ENCODE measurements at regions not wholly inside any gene's neighbourhood (a gene's known extent, or its start where the extent isn't known, plus 50 kb on each side); places are given as distances from the start of the nearest gene placed in this dataset.

GRCh38 chr3:67292356-67293121 lies 294.4 kb downstream of the KBTBD8 start:
- no peak for ATAC-seq (ENCODE audit: low read depth)
- Histone ChIP-seq H3K4me2 (replicated peaks; ENCODE audit: low read depth, low read length, poor library complexity, severe bottlenecking) (no peak overlapping the region), H3K27ac (ENCODE audit: low read length in 2 of 2) (no peak overlapping the region), H3K4me1 (ENCODE audit: control insufficient read depth in 2 of 2, insufficient read depth in 2 of 2, low read length in 2 of 2) (peaks cover 0 to 3% of the 10 kb centered on the region in 2 donors), H3K9ac (ENCODE audit: low read length) (no peak overlapping the region), H3K27me3 (replicated peaks in 1 of 4; ENCODE audit: control extremely low read depth in 1 of 4, control insufficient read depth in 3 of 4, insufficient read depth in 4 of 4, low read length in 3 of 4) (no peaks in the 10 kb centered on the region), H3K36me3 (replicated peaks in 1 of 2; ENCODE audit: control extremely low read depth in 1 of 2, control insufficient read depth in 1 of 2, extremely low read depth in 1 of 2, insufficient read depth in 2 of 2, low read length in 1 of 2) (no peaks in the 10 kb centered on the region), H3K9me3 (ENCODE audit: control extremely low read depth in 1 of 3, control insufficient read depth in 2 of 3, insufficient read depth in 1 of 3, low read length in 2 of 3) (no peaks in the 10 kb centered on the region), H2AFZ (ENCODE audit: insufficient read depth, low read depth, low read length, poor library complexity, severe bottlenecking) (no peak overlapping the region), H3K4me3 (ENCODE audit: control extremely low read depth in 1 of 5, extremely low read depth in 1 of 5, insufficient read depth in 1 of 5, low read depth in 2 of 5, low read length in 4 of 5) (no peak overlapping the region), H3K79me2 (ENCODE audit: control insufficient read depth, insufficient read depth, low read length) (no peaks in the 10 kb centered on the region), H4K20me1 (ENCODE audit: control insufficient read depth, insufficient read depth, low read length, poor library complexity, severe bottlenecking) (no peaks in the 10 kb centered on the region)
- H3K27ac Mint-ChIP-seq = no peak overlapping the region
- intact Hi-C loops (cut with micrococcal nuclease) = no loop called here
- no peak for TF ChIP-seq EZH2 (IDR thresholded peaks at IDR 0.05; ENCODE audit: borderline replicate concordance, insufficient read depth, low read depth, low read length, poor library complexity, severe bottlenecking)
- TF ChIP-seq, protein P1, sequence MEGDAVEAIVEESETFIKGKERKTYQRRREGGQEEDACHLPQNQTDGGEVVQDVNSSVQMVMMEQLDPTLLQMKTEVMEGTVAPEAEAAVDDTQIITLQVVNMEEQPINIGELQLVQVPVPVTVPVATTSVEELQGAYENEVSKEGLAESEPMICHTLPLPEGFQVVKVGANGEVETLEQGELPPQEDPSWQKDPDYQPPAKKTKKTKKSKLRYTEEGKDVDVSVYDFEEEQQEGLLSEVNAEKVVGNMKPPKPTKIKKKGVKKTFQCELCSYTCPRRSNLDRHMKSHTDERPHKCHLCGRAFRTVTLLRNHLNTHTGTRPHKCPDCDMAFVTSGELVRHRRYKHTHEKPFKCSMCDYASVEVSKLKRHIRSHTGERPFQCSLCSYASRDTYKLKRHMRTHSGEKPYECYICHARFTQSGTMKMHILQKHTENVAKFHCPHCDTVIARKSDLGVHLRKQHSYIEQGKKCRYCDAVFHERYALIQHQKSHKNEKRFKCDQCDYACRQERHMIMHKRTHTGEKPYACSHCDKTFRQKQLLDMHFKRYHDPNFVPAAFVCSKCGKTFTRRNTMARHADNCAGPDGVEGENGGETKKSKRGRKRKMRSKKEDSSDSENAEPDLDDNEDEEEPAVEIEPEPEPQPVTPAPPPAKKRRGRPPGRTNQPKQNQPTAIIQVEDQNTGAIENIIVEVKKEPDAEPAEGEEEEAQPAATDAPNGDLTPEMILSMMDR (IDR thresholded peaks at IDR 0.05) = no peak
- POLR2A ChIA-PET = no interaction called here
- 50% methylated on average over 1 of the region's 3 CpGs for WGBS (ENCODE audit: insufficient coverage)
- peaks cover 23% of the 10 kb centered on the region for H3K4me1 Mint-ChIP-seq
- DNase-seq = no peak
- no peaks in the 10 kb centered on the region for H3K27me3 Mint-ChIP-seq
- CTCF ChIA-PET = interaction anchor here (0.9 to 1.1 kb wide), 4 partner anchors 21 to 183 kb away, joined by 3 to 4 read pairs (median 4); no protein-coding TSS in a partner anchor
- H3K4me3 Mint-ChIP-seq = no peak overlapping the region
- H3K9me3 Mint-ChIP-seq (ENCODE audit: insufficient read depth) = no peaks in the 10 kb centered on the region

GRCh38 chr3:67294341-67294740 lies 296.2 kb downstream of the KBTBD8 start:
- H2AFZ ChIP-seq (ENCODE audit: insufficient read depth, low read depth, low read length, poor library complexity, severe bottlenecking) = no peak overlapping the region

More at GRCh38 chr3:67294341-67294740, 296.2 kb downstream of the KBTBD8 start:
- H3K4me1 ChIP-seq (ENCODE audit: control insufficient read depth in 2 of 2, insufficient read depth in 2 of 2, low read length in 2 of 2) = peaks cover 0 to 3% of the 10 kb centered on the region in 2 donors
- Mint-ChIP-seq H3K27ac (no peak overlapping the region), H3K4me1 (peaks cover 19% of the 10 kb centered on the region), H3K27me3 (no peaks in the 10 kb centered on the region), H3K4me3 (no peak overlapping the region), H3K9me3 (ENCODE audit: insufficient read depth) (no peaks in the 10 kb centered on the region)
- ChIA-PET POLR2A (no interaction called here), CTCF (no interaction called here)
- H3K27me3 ChIP-seq (replicated peaks in 1 of 4; ENCODE audit: control extremely low read depth in 1 of 4, control insufficient read depth in 3 of 4, insufficient read depth in 4 of 4, low read length in 3 of 4) = no peaks in the 10 kb centered on the region
- no peaks in the 10 kb centered on the region for H3K36me3 ChIP-seq (replicated peaks in 1 of 2; ENCODE audit: control extremely low read depth in 1 of 2, control insufficient read depth in 1 of 2, extremely low read depth in 1 of 2, insufficient read depth in 2 of 2, low read length in 1 of 2)
- no peak overlapping the region for H3K4me3 ChIP-seq (ENCODE audit: control extremely low read depth in 1 of 5, extremely low read depth in 1 of 5, insufficient read depth in 1 of 5, low read depth in 2 of 5, low read length in 4 of 5)
- WGBS (ENCODE audit: insufficient coverage) = 100% methylated on average over 1 of the region's 3 CpGs
- no peak overlapping the region for H3K4me2 ChIP-seq (replicated peaks; ENCODE audit: low read depth, low read length, poor library complexity, severe bottlenecking)
- H3K27ac ChIP-seq (ENCODE audit: low read length in 2 of 2) = no peak overlapping the region
- no peak for TF ChIP-seq EZH2 (IDR thresholded peaks at IDR 0.05; ENCODE audit: borderline replicate concordance, insufficient read depth, low read depth, low read length, poor library complexity, severe bottlenecking)
- TF ChIP-seq, protein P1 (IDR thresholded peaks at IDR 0.05) = no peak
- intact Hi-C loops (cut with micrococcal nuclease) = no loop called here
- no peak for DNase-seq
- ATAC-seq (ENCODE audit: low read depth) = no peak
- H3K9me3 ChIP-seq (ENCODE audit: control extremely low read depth in 1 of 3, control insufficient read depth in 2 of 3, insufficient read depth in 1 of 3, low read length in 2 of 3) = no peaks in the 10 kb centered on the region
- no peaks in the 10 kb centered on the region for H3K79me2 ChIP-seq (ENCODE audit: control insufficient read depth, insufficient read depth, low read length)
- H4K20me1 ChIP-seq (ENCODE audit: control insufficient read depth, insufficient read depth, low read length, poor library complexity, severe bottlenecking) = no peaks in the 10 kb centered on the region
- no peak overlapping the region for H3K9ac ChIP-seq (ENCODE audit: low read length)
